SU-DHL-6 (cell line): ENCODE measurements at regions not wholly inside any gene's neighbourhood (a gene's known extent, or its start where the extent isn't known, plus 50 kb on each side); places are given as distances from the start of the nearest gene placed in this dataset.

Source experiments
- H2AFZ ChIP-seq: fragments of 200-600 bp; sonication (generic); 2 replicates; pipeline ENCODE4 v1.6.1; 2014; ENCODE audit warnings: low read depth, mild to moderate bottlenecking, moderate library complexity, mixed read lengths, antibody characterized with exemption, low read length; ENCODE audit not compliant: severe bottlenecking
- H3F3A ChIP-seq: fragments of 200-600 bp; shearing (Covaris generic); 2 replicates; pipeline ENCODE4 v1.6.0; 2016; ENCODE audit warnings: antibody characterized with exemption, mild to moderate bottlenecking; ENCODE audit not compliant: insufficient read depth
- H3K27ac ChIP-seq: fragments of 200-600 bp; sonication (generic); 2 replicates; pipeline ENCODE4 v1.5.1; 2016; ENCODE audit warnings: low read depth, mild to moderate bottlenecking, low read length, moderate library complexity, mixed read lengths
- H3K27me3 ChIP-seq: fragments of 200-600 bp; sonication (generic), shearing (Covaris generic); 2 replicates; pipeline ENCODE4 v1.6.0; 2014; ENCODE audit warnings: mild to moderate bottlenecking, low read length
- H3K36me3 ChIP-seq: fragments of 200-600 bp; sonication (generic); 2 replicates; pipeline ENCODE4 v1.6.1; 2014; ENCODE audit warnings: mild to moderate bottlenecking, low read length, mixed read lengths
- H3K4me2 ChIP-seq: fragments of 300-600, 200-600 bp; shearing (Covaris generic), sonication (generic); 2 replicates; pipeline ENCODE4 v1.6.0; 2014; ENCODE audit warnings: low read length, low read depth, mild to moderate bottlenecking; ENCODE audit not compliant: poor library complexity, severe bottlenecking
- H3K4me3 ChIP-seq: fragments of 200-600 bp; sonication (generic); 2 replicates; pipeline ENCODE4 v1.5.1; 2014; ENCODE audit warnings: antibody characterized with exemption, low read length, mild to moderate bottlenecking, mixed read lengths; ENCODE audit not compliant: insufficient read depth, poor library complexity, severe bottlenecking
- H3K79me2 ChIP-seq: fragments of 200-600 bp; sonication (generic); 2 replicates; pipeline ENCODE4 v1.6.1; 2014; ENCODE audit warnings: mild to moderate bottlenecking, low read length, moderate library complexity; ENCODE audit not compliant: insufficient read depth
- H3K9ac ChIP-seq: fragments of 200-600 bp; sonication (generic); 2 replicates; pipeline ENCODE4 v1.7.0; 2014; ENCODE audit warnings: mild to moderate bottlenecking, low read length
- H3K9me2 ChIP-seq: fragments of 200-600 bp; sonication (generic); replicated peaks from 2 replicates; pipeline ENCODE4 v1.6.1; 2014; ENCODE audit warnings: low read length; ENCODE audit not compliant: insufficient read depth
- H3K9me3 ChIP-seq: fragments of 200-600 bp; sonication (generic); 2 replicates; pipeline ENCODE4 v1.6.1; 2014; ENCODE audit warnings: low read length, mixed read lengths; ENCODE audit not compliant: insufficient read depth
- H4K20me1 ChIP-seq: fragments of 200-600 bp; sonication (generic); 2 replicates; pipeline ENCODE4 v1.6.1; 2014; ENCODE audit warnings: low read depth, mild to moderate bottlenecking, antibody characterized with exemption, low read length, moderate library complexity, mixed read lengths
- CTCF ChIP-seq: fragments of 200-600 bp; sonication (generic); IDR thresholded peaks from one replicate; pipeline ENCODE4 v1.5.1; 2017; ENCODE audit warnings: antibody characterized with exemption, mild to moderate bottlenecking, low read length, moderate library complexity; ENCODE audit not compliant: insufficient read depth, poor library complexity, severe bottlenecking
- EZH2phosphoT487 ChIP-seq: fragments of 200-600 bp; sonication (generic), shearing (Covaris generic); conservative IDR thresholded peaks from 2 replicates; pipeline ENCODE4 v1.6.1; 2018; ENCODE audit warnings: mild to moderate bottlenecking, antibody characterized with exemption, low read length, moderate library complexity, mixed read lengths

- Histone ChIP-seq H3K79me2 (no peaks in the 10 kb centered on the region), H4K20me1 (no peaks in the 10 kb centered on the region), H3F3A (no peaks in the 10 kb centered on the region), H3K9me3 (no peaks in the 10 kb centered on the region), H3K4me2 (no peak overlapping the region), H3K9ac (no peak overlapping the region), H3K9me2 (no peaks in the 10 kb centered on the region), H2AFZ (no peak overlapping the region), H3K27me3 (no peaks in the 10 kb centered on the region), H3K27ac (no peak overlapping the region), H3K4me3 (no peak overlapping the region), H3K36me3 (no peaks in the 10 kb centered on the region)
- TF ChIP-seq EZH2phosphoT487 (no peak), CTCF (no peak)
Measured at GRCh38 chr6:147666255-147666654, 157.8 kb downstream of the SAMD5 start.

GRCh38 chr6:147667082-147667481, 158.6 kb downstream of the SAMD5 start:
- Histone ChIP-seq H4K20me1 (no peaks in the 10 kb centered on the region), H3K9ac (no peak overlapping the region), H3K27ac (no peak overlapping the region), H2AFZ (no peak overlapping the region), H3K4me3 (no peak overlapping the region), H3K79me2 (no peaks in the 10 kb centered on the region), H3K27me3 (no peaks in the 10 kb centered on the region), H3K36me3 (no peaks in the 10 kb centered on the region), H3K4me2 (no peak overlapping the region), H3K9me3 (no peaks in the 10 kb centered on the region), H3F3A (no peaks in the 10 kb centered on the region), H3K9me2 (no peaks in the 10 kb centered on the region)
- TF ChIP-seq EZH2phosphoT487 (no peak), CTCF (no peak)

GRCh38 chr6:147674099-147674498, 165.6 kb downstream of the SAMD5 start:
- TF ChIP-seq EZH2phosphoT487 (no peak), CTCF (no peak)
- Histone ChIP-seq H3K4me2 (no peak overlapping the region), H3K27ac (no peak overlapping the region), H3K27me3 (no peaks in the 10 kb centered on the region), H3K9ac (no peak overlapping the region), H3K4me3 (no peak overlapping the region), H2AFZ (no peak overlapping the region), H4K20me1 (no peaks in the 10 kb centered on the region), H3K9me2 (no peaks in the 10 kb centered on the region), H3F3A (no peaks in the 10 kb centered on the region), H3K79me2 (no peaks in the 10 kb centered on the region), H3K9me3 (no peaks in the 10 kb centered on the region; the same call in 1 of the 2 replicates), H3K36me3 (no peaks in the 10 kb centered on the region)
